ENCODE measurements at regions not wholly inside any gene's neighbourhood (a gene's known extent, or its start where the extent isn't known, plus 50 kb on each side); places are given as distances from the start of the nearest gene placed in this dataset.

DNA sequence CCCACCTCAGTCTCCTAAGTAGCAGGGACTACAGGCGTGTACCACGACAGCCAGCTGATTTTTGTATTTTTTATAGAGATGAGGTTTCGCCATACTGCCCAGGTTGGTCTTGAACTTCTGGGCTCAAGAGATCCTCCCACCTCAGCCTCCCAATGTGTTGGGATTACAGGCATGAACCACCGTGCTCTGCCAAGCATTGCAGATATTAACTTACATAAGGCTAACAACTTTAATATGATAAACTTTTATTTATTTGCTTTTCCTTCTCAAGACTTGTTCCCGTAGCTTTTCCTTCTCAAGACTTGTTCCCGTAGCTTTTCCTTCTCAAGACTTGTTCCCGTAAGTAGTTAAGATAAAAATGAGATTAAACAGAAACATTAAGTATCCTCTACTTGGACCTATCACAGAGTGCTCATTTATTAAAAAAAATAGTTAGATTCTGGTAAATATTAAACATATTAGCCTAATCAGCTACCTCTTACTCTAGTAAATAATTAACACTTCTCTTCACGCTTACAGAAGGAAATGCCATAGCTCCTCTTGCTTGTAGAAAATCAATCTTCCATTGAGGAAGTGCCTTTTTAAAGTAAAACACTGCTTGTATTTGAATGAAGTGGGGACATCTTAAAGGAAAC is 157.7 kb upstream of the KITLG start:
- WGBS, 2 donors, result 56 to 70% methylated on average over 8 of the region's 8 CpGs
- TF ChIP-seq POLR2A (IDR thresholded peaks at IDR 0.05), result no peak
- TF ChIP-seq, protein P1, sequence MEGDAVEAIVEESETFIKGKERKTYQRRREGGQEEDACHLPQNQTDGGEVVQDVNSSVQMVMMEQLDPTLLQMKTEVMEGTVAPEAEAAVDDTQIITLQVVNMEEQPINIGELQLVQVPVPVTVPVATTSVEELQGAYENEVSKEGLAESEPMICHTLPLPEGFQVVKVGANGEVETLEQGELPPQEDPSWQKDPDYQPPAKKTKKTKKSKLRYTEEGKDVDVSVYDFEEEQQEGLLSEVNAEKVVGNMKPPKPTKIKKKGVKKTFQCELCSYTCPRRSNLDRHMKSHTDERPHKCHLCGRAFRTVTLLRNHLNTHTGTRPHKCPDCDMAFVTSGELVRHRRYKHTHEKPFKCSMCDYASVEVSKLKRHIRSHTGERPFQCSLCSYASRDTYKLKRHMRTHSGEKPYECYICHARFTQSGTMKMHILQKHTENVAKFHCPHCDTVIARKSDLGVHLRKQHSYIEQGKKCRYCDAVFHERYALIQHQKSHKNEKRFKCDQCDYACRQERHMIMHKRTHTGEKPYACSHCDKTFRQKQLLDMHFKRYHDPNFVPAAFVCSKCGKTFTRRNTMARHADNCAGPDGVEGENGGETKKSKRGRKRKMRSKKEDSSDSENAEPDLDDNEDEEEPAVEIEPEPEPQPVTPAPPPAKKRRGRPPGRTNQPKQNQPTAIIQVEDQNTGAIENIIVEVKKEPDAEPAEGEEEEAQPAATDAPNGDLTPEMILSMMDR (IDR thresholded peaks at IDR 0.05), result no peak

DNA sequence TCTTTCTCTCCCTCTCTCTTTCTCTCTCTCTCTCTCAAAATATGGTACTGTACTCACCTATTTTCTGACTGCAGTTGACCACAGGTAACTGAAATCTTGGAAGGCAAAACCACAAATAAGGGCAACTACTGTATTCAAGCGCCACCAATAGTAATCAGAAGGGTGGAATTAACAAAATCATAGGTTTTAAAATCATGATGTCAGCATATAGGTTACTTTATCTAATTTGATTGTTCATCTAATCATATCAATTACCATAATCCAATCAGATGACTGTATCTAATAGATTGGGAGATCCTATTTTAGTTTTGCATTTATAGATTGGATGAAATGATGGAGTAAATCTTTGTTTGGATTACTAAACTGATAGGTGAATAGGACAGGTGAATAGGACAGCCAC is 155.8 kb upstream of the KITLG start:
- TF ChIP-seq, protein P1 (IDR thresholded peaks at IDR 0.05), result no peak
- TF ChIP-seq POLR2A (IDR thresholded peaks at IDR 0.05), result no peak
- H3K27ac ChIP-seq, result no peak overlapping the region
- no peaks in the 10 kb centered on the region for H3K4me1 ChIP-seq
- H3K36me3 ChIP-seq (ENCODE audit: low read depth, missing control alignments), result no peaks in the 10 kb centered on the region
- intact Hi-C loops (cut with DNase I; ENCODE audit: low total_unique reads), result no loop called here
- H3K4me3 ChIP-seq, result no peak overlapping the region
- H3K27me3 ChIP-seq, result no peaks in the 10 kb centered on the region
- no peaks in the 10 kb centered on the region for H3K9me3 ChIP-seq
- WGBS, 2 donors, result 87 to 96% methylated on average over 1 of the region's 1 CpG
- DNase-seq, result no peak

More for the DNA sequence above, 157.7 kb upstream of the KITLG start:
- Histone ChIP-seq H3K9me3 (no peaks in the 10 kb centered on the region), H3K4me3 (no peak overlapping the region), H3K27ac (no peak overlapping the region), H3K4me1 (no peaks in the 10 kb centered on the region), H3K36me3 (ENCODE audit: low read depth, missing control alignments) (no peaks in the 10 kb centered on the region), H3K27me3 (no peaks in the 10 kb centered on the region)
- intact Hi-C loops (cut with DNase I; ENCODE audit: low total_unique reads), result no loop called here
- no peak for DNase-seq

DNA sequence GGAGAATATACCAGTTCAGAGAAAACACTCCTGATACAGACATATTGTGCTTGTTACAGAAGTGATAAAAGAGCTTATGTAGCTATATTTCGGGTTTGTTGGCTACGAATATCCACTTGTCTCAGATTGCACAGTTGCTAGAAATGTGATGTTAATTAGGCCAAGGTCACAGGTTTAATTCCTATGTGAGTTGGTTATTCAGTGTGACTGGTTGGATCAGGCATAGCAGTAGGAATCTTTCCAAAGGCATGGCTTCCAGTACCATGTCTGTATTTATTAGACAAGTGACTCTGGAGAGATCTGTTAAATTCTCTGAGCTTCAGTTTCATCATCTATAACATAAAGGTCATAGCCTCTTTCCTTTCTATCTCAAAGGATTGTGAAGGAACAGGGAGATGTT is 152.7 kb upstream of the KITLG start:
- H3K27me3 ChIP-seq, result no peaks in the 10 kb centered on the region
- H3K9me3 ChIP-seq, result no peaks in the 10 kb centered on the region
- intact Hi-C loops (cut with DNase I; ENCODE audit: low total_unique reads), result no loop called here
- no peak for DNase-seq
- no peaks in the 10 kb centered on the region for H3K4me1 ChIP-seq
- H3K36me3 ChIP-seq (ENCODE audit: low read depth, missing control alignments), result no peaks in the 10 kb centered on the region
- TF ChIP-seq, protein P1 (IDR thresholded peaks at IDR 0.05), result no peak
- TF ChIP-seq POLR2A (IDR thresholded peaks at IDR 0.05), result no peak
- no peak overlapping the region for H3K4me3 ChIP-seq
- WGBS, 2 donors, result 58 to 87% methylated on average over 2 of the region's 2 CpGs
- no peak overlapping the region for H3K27ac ChIP-seq

DNA sequence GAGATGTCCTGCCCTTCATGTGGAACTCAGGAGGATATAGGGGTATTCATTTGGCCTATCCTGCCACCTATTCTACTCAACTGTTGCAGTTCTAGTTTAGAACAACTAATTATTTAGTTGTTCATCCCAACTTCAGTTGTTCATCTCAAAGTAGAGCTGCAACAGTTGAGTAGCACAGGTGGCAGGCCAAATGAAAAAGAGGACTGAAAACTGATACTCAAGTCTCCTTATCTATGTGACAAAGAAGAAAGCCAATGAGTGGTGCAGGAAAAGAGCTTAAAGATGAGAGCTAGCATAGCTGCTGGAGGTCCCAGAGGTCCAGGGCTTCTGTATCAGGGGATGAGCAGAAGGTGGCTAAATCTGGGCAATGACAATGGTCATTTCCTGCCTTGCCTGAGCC is 148.9 kb upstream of the KITLG start:
- Histone ChIP-seq H3K9me3 (no peaks in the 10 kb centered on the region), H3K4me1 (no peaks in the 10 kb centered on the region), H3K4me3 (no peak overlapping the region), H3K36me3 (ENCODE audit: low read depth, missing control alignments) (no peaks in the 10 kb centered on the region), H3K27me3 (no peaks in the 10 kb centered on the region), H3K27ac (no peak overlapping the region)
- no peak for DNase-seq
- no peak for TF ChIP-seq POLR2A (IDR thresholded peaks at IDR 0.05)
- TF ChIP-seq, protein P1 (IDR thresholded peaks at IDR 0.05), result no peak
- intact Hi-C loops (cut with DNase I; ENCODE audit: low total_unique reads), result no loop called here
